Lung microvascular endothelial cell (primary cell): ENCODE measurements at regions not wholly inside any gene's neighbourhood (a gene's known extent, or its start where the extent isn't known, plus 50 kb on each side); places are given as distances from the start of the nearest gene placed in this dataset.

Experiments
- DNase-seq, 2 donors: peaks; one replicate each; pipeline versions ENCODE4 v3.0.0 to v3.0.0-alpha.2; 2010; ENCODE audit warnings: low read depth in 2 of 2

DNA sequence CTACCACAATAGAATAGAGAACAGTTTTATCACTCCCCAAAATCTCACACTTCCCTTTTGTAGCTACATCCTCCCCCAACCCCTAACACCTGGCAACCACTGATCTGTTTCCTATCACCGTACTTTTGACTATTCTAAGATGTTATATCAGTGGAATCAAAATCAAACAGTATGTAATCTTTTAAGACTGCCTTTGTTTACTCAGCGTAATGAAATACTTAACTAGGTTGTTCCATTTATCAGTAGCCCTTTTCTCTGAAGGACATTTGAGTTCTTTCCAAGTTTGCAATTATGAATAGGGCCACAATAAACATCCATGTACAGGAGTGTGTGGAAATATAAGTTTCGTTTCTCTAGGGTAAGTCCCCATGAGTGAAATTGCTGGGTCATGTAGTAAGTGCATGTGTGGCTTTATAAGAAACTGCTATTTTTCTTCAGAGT lies 372.3 kb downstream of the SV2B start:
- no peak for DNase-seq

- DNase-seq = no peak
These were observed 374.0 kb downstream of the SV2B start for GRCh38 chr15:91473894-91474545.

DNA sequence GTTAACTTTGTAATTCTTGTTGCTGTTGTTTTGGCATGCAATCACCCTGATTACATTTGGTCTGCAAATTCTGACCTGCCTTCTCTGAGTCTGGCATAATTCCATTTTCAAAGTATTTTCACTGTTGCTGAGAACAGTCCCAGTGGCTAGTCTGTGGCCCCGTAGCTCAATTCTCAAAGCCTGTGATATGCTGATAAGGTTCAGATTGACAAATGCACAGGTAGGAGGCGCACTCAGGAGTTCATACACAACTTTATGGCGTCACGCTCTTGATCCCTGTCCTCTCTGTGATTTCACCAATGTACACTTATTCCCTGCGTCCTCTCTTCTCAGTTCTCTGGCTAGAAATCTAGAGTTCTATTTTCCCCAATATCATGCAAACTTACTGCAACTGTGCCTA lies 376.6 kb upstream of the SLCO3A1 start:
- no peak for DNase-seq

DNA sequence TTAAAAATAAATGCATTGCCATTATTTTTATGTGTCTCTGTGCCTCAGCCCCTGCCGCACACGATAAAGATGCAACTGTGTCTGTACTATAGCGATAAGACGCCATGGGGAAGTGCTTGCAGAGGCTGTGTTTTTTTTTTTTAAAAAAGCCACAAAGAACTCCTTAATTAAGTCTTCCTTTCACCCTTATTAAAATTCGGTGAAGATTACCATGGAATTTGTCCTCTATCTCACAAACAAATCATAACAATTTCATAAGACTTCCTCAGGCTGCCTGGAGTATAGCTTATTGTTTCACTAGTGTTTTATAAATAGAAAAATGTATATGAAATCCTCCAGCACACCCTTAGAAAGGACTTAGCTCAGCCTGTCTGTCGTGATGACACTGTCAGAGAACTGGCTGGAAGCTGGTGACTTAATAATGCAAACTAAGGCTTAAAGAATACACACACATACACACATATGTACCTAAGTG lies 374.8 kb upstream of the SLCO3A1 start:
- no peak for DNase-seq

DNA sequence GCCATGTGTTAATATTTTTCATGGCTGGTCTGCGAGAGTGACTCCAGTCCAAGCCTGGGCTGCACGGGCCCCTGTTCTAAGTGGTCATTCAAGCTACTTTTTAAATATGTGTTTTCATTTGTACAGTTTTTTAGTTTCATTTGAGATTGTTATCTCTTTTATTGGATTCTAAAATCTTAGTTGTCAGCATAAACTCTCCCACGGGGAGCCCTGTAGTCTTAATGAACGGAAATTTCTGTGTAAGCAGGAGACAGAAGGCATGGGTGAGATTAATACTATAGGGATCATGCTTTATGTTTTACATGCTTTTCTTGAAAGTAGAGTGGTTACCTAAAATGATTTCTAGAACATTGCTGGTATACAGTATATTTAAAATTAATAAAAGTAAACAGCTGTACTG lies 373.1 kb upstream of the SLCO3A1 start:
- DNase-seq = no peak

- no peak for DNase-seq
These were observed 370.7 kb upstream of the SLCO3A1 start for GRCh38 chr15:91482799-91483198.

DNA sequence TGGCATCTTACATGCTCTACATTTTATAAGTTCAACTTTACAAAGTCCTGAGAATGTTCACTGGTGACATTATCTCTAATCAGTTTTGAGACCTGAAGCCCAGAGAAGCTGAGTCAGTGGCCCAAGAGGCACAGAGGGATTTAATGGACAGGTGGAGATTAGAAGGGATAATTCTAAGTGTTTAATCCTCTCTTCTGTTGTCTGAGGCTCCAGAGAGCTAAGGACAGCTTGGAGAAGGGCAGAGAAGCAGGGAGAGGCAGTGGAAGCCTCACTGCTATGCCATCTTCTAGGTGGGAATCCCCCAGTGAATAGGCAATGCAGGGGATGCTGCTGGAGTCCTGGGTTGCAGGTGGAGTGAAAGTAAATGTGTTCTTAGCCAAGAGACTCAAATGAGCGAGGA lies 369.4 kb upstream of the SLCO3A1 start:
- no peak for DNase-seq

GRCh38 chr15:91488452-91488851 lies 365.1 kb upstream of the SLCO3A1 start:
- DNase-seq = no peak

GRCh38 chr15:91490211-91490610 lies 363.3 kb upstream of the SLCO3A1 start:
- no peak for DNase-seq

DNA sequence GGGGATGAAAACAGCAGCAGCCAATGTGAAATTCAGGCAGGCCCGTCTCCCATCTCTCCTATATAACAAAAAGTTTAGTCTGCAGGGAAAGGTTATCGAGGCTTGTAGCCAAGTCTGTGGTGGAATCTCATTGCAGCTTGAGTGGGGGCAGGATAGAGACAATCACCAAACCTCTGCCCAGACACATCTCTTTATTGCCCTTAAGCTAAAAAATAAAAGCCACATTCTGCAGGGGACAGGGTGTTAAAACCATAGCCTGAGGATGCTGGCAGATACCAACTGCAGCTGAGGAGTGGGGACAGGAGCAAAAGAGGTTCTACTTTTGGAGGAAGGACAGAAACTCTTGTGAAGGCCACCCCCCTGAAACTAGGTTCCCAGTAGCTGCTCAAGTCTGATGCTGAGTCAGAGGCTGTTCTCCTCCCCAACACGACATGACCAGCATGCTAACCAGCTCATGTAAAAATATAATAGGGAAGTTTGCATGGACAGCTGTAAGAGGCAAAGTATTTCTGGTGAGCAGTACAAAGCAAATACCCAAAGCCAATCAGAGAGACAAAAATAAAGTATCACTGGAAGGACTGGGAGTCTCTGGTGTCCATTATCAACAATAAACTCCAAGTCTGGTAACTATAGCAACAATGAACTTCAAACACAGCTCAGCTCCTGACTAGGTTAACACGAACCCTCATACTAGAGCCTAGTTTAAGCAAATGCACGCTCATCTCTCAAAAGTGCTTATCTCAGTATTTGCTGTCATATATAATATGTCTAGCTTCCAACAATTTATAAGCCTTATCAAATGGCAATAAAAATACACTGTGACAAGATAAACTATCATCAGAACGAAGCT lies 362.2 kb upstream of the SLCO3A1 start:
- DNase-seq = no peak

GRCh38 chr15:91496754-91497691 lies 356.5 kb upstream of the SLCO3A1 start:
- DNase-seq = no peak

GRCh38 chr15:91498046-91498748 lies 355.3 kb upstream of the SLCO3A1 start:
- no peak for DNase-seq

DNA sequence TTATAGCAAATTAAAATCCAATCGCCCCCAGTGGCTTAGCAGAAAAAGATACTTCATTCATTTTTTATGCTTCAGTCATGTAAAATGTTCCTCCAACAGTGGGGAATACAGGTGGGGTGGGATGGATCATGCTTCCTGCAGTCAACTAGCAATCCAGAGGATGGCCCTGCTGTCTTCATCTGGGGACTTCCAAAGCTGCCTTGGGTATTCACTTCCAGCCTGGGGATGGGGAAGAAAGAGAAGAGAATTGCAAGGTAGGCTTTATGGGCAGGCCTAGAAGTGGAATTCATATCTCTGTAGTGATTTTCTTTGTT lies 354.8 kb upstream of the SLCO3A1 start:
- no peak for DNase-seq

DNA sequence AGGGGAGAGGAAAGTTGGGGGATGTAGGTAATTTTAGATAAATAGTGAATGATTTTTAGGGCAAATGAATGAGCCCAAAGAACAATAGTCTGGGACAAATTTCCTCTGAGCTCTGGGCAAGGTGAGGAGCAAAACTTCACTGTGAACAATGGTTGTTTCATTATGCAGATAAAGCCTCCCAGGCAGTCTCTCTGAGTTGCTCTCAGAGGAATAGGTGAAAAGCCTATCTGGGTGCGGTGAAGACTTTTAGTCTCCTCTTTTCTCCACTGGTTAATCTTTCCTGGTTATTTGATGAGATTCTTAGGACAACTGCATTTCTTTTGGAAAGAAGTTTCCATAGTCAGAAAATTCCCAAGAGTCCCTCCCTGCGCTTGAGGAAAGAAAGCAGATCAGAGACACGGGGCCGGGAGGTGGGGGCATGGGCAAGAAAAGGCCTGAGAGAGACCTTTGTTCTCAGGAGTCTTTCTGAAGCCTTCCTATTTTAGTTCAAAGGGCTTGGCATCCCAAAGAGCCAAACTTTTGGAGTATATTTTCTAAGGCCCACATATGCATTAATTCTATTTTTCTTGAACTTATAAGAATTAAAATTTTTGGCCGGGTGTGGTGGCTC lies 353.6 kb upstream of the SLCO3A1 start:
- DNase-seq = no peak

- no peak for DNase-seq
These were observed 344.9 kb upstream of the SLCO3A1 start for GRCh38 chr15:91508633-91509032.

DNA sequence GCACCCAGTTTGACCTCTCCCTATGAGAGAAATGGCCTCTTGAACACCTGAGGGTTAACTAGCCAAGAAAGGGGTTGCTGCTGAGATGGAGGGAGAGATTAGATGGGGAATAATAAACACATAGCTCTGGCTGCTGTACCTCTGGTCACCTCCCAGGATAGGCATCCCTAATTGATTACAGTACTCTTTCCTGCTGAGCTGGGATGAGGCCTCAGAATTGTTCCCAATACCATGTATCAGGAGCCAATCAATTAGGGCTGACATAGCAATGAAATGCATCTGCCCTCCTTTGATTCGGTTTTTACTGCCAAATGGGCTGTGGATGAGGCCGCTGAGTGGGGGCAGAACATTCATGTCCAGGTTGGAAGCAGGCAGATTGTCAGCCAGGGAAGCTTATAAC lies 339.4 kb upstream of the SLCO3A1 start:
- no peak for DNase-seq

DNA sequence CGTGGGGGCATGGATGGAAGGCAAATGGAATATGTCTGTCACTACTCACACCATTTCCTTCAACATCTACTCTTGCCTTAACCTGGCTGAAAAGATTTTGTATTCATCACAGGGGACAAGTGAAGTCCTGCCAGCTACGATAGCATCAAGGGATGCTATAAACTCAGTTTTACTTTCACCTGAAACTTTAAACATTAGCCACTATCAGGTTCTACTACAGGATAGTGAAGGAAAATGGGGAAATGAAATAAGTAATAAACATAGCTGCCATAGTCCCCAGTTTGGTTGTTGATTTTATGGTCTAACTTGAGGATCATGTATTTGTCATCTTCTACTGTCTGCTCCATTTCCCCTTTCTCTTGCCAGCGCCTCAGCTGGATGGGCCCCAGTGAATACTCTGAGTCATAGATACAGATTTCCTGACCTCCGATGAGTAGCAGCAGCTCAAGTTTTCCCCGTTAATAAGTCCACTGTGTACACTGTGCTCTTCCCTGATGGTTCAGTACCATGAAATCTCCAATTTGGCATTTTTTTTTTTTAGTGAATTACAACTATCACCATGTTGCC lies 338.2 kb upstream of the SLCO3A1 start:
- peak in 1 of 2 donors; percentile 58 for DNase-seq

GRCh38 chr15:91516866-91517265 lies 336.6 kb upstream of the SLCO3A1 start:
- DNase-seq = no peak

GRCh38 chr15:91517491-91518200 lies 335.9 kb upstream of the SLCO3A1 start:
- peak in 1 of 2 donors; percentile 21 for DNase-seq

GRCh38 chr15:91520850-91521249 lies 332.7 kb upstream of the SLCO3A1 start:
- no peak for DNase-seq
